ENCODE measurements at regions not wholly inside any gene's neighbourhood (a gene's known extent, or its start where the extent isn't known, plus 50 kb on each side); places are given as distances from the start of the nearest gene placed in this dataset.

- CTCF ChIA-PET: no interaction called here
- ATAC-seq (ENCODE audit: low read depth) (no peak), DNase-seq (no peak)
- no peak overlapping the region for H3K27ac Mint-ChIP-seq
- no peak overlapping the region for H3K4me3 Mint-ChIP-seq
- H3K9me3 Mint-ChIP-seq: no peaks in the 10 kb centered on the region
- H3K36me3 Mint-ChIP-seq (ENCODE audit: low read depth): no peaks in the 10 kb centered on the region
- POLR2A ChIA-PET: no interaction called here
- H3K4me1 Mint-ChIP-seq: peaks cover 3% of the 10 kb centered on the region
- intact Hi-C loops (cut with micrococcal nuclease): no loop called here
- TF ChIP-seq CTCF (IDR thresholded peaks at IDR 0.05): no peak
- peaks cover 9% of the 10 kb centered on the region for H3K27me3 Mint-ChIP-seq
These were observed 72.3 kb upstream of the POMP start for GRCh38 chr13:28586439-28587173.

- ChIA-PET POLR2A (no interaction called here), CTCF (no interaction called here)
- Mint-ChIP-seq H3K4me1 (peaks cover 3% of the 10 kb centered on the region), H3K4me3 (no peak overlapping the region), H3K27ac (no peak overlapping the region), H3K9me3 (peaks cover 2% of the 10 kb centered on the region), H3K27me3 (peaks cover 6% of the 10 kb centered on the region), H3K36me3 (ENCODE audit: low read depth) (no peaks in the 10 kb centered on the region)
- no peak for DNase-seq
- no peak for ATAC-seq (ENCODE audit: low read depth)
- no peak for TF ChIP-seq CTCF (IDR thresholded peaks at IDR 0.05)
- intact Hi-C loops (cut with micrococcal nuclease): no loop called here
These were observed 73.4 kb upstream of the POMP start for GRCh38 chr13:28585561-28585960.

- peaks cover 4% of the 10 kb centered on the region for H3K27me3 Mint-ChIP-seq
- DNase-seq: no peak
- no peak overlapping the region for H3K4me3 Mint-ChIP-seq
- no peaks in the 10 kb centered on the region for H3K36me3 Mint-ChIP-seq (ENCODE audit: low read depth)
- POLR2A ChIA-PET: no interaction called here
- CTCF ChIA-PET: no interaction called here
- peaks cover 2% of the 10 kb centered on the region for H3K9me3 Mint-ChIP-seq
- H3K4me1 Mint-ChIP-seq: peaks cover 3% of the 10 kb centered on the region
- ATAC-seq (ENCODE audit: low read depth): no peak
- intact Hi-C loops (cut with micrococcal nuclease): no loop called here
- TF ChIP-seq CTCF (IDR thresholded peaks at IDR 0.05): no peak
- H3K27ac Mint-ChIP-seq: no peak overlapping the region
These were observed 74.0 kb upstream of the POMP start for GRCh38 chr13:28584873-28585381.

- Mint-ChIP-seq H3K36me3 (ENCODE audit: low read depth) (no peaks in the 10 kb centered on the region), H3K4me1 (peaks cover 3% of the 10 kb centered on the region), H3K27me3 (no peaks in the 10 kb centered on the region), H3K4me3 (no peak overlapping the region), H3K9me3 (peaks cover 2% of the 10 kb centered on the region), H3K27ac (no peak overlapping the region)
- ATAC-seq (ENCODE audit: low read depth) (no peak), DNase-seq (no peak)
- TF ChIP-seq CTCF (IDR thresholded peaks at IDR 0.05): no peak
- intact Hi-C loops (cut with micrococcal nuclease): no loop called here
- ChIA-PET CTCF (no interaction called here), POLR2A (no interaction called here)
These were observed 75.3 kb upstream of the POMP start for GRCh38 chr13:28583651-28584091.

GRCh38 chr13:28582892-28583240, 76.1 kb upstream of the POMP start:
- Mint-ChIP-seq H3K4me3 (no peak overlapping the region), H3K4me1 (peaks cover 3% of the 10 kb centered on the region), H3K27ac (no peak overlapping the region), H3K36me3 (ENCODE audit: low read depth) (no peaks in the 10 kb centered on the region), H3K27me3 (peaks cover 4% of the 10 kb centered on the region), H3K9me3 (peaks cover 2% of the 10 kb centered on the region)
- POLR2A ChIA-PET: no interaction called here
- ATAC-seq (ENCODE audit: low read depth): no peak
- DNase-seq: no peak
- intact Hi-C loops (cut with micrococcal nuclease): no loop called here
- CTCF ChIA-PET: no interaction called here
- TF ChIP-seq CTCF (IDR thresholded peaks at IDR 0.05): no peak

Measured in activated B cell treated with CpG ODN at 0.5 μM for 24 hours (primary cell).